A673 (cell line): ENCODE measurements at regions not wholly inside any gene's neighbourhood (a gene's known extent, or its start where the extent isn't known, plus 50 kb on each side); places are given as distances from the start of the nearest gene placed in this dataset.

Source experiments
- EZH2 ChIP-seq: fragments of 200-600 bp; sonication (generic); IDR thresholded peaks from 2 replicates; pipeline ENCODE4 v1.6.1; 2017; ENCODE audit warnings: borderline replicate concordance, low read depth, mild to moderate bottlenecking, mixed read lengths, antibody characterized with exemption, low read length; ENCODE audit not compliant: poor library complexity, severe bottlenecking
- TF ChIP-seq, protein P1 (sequence below): fragments of 300-800, 200-600 bp; sonication (generic); conservative IDR thresholded peaks from 2 replicates; pipeline ENCODE4 v1.5.1; 2017; ENCODE audit warnings: low read depth, mild to moderate bottlenecking, antibody characterized with exemption, low read length, moderate library complexity, mixed read lengths

DNA sequence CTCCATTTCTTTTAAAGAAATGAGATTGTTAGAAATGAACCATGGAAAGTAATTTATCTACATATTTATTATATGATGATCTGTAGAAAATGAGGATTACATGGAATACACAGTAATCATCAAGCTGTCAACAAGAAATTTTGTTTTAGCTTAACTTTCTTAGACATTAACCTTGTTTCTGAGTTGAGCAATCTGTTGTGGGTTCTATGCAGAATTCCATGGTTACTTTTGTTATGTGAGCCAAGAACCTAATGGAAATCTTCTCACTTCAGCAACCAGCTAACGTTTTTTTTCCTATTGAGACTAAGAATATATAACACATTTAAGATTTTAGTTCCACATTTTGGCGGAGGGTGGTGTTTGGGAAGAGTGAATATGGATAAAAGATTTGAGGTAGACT, 136.1 kb upstream of the SLC4A4 start:
- TF ChIP-seq, protein P1, sequence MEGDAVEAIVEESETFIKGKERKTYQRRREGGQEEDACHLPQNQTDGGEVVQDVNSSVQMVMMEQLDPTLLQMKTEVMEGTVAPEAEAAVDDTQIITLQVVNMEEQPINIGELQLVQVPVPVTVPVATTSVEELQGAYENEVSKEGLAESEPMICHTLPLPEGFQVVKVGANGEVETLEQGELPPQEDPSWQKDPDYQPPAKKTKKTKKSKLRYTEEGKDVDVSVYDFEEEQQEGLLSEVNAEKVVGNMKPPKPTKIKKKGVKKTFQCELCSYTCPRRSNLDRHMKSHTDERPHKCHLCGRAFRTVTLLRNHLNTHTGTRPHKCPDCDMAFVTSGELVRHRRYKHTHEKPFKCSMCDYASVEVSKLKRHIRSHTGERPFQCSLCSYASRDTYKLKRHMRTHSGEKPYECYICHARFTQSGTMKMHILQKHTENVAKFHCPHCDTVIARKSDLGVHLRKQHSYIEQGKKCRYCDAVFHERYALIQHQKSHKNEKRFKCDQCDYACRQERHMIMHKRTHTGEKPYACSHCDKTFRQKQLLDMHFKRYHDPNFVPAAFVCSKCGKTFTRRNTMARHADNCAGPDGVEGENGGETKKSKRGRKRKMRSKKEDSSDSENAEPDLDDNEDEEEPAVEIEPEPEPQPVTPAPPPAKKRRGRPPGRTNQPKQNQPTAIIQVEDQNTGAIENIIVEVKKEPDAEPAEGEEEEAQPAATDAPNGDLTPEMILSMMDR: no peak
- no peak for TF ChIP-seq EZH2
